GM18858 (cell line): ENCODE measurements at regions not wholly inside any gene's neighbourhood (a gene's known extent, or its start where the extent isn't known, plus 50 kb on each side); places are given as distances from the start of the nearest gene placed in this dataset.

ENCODE experiments used
- ATAC-seq: cut with Tn5 transposase; IDR thresholded peaks from one replicate; pipeline ENCODE4 v1.9.1; 2021; ENCODE audit not compliant: unreplicated experiment

DNA sequence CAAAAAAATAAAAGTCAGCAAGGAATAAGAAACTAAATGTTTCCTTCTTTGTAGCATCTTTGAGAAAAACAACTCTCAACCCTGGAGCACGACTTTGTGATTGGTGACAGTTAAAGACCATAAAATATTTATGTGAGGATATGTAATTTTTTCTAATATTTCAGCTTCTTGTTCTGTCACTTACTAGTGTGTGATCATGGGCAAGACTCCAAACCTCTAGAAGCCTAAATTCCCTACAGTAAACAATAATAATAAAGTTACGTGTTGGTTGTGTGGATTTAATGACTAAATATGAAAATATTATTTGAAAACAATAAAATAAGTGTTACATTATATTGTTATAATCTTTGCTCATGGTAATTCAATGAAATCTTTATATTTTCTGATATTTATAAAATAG lies 735.6 kb upstream of the MARCKS start:
- no peak for ATAC-seq

DNA sequence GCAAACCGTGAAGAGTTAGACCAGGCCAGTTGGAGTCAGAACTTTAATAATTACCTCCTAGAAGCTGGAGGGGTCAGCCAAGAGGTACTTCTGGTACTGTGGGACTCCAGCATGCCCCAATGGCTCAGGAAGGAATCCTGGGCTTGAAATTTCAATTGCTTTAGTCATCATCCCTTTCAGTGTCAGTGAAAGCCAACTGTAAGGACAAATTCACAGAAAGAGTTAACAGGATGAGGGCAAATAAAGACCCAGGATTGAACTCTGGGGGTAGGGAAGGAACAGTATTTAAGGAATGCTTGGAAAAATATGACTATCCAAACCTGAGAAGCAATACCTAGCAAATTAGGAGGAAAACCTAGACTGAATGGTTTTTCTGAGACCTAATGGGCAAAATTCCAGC lies 735.1 kb upstream of the MARCKS start:
- ATAC-seq = no peak

DNA sequence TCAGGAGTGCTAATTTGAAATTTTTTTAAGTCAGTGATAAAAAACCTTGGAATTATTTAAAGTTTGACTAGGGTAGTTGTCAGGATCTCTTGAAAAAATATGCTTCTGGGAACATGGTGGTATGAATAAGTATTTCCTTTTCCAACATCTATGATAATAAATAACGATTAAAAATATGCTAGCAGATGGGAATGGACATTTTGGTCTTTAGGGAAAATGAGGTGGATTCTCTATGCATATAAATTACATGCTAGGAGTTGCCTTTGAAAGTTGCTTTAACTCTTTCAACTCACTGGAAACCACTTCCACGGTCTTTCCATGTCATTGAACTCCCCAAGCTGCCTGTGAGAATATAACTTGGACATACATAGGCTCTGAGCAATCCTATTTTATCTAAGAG lies 731.5 kb upstream of the MARCKS start:
- ATAC-seq = no peak

DNA sequence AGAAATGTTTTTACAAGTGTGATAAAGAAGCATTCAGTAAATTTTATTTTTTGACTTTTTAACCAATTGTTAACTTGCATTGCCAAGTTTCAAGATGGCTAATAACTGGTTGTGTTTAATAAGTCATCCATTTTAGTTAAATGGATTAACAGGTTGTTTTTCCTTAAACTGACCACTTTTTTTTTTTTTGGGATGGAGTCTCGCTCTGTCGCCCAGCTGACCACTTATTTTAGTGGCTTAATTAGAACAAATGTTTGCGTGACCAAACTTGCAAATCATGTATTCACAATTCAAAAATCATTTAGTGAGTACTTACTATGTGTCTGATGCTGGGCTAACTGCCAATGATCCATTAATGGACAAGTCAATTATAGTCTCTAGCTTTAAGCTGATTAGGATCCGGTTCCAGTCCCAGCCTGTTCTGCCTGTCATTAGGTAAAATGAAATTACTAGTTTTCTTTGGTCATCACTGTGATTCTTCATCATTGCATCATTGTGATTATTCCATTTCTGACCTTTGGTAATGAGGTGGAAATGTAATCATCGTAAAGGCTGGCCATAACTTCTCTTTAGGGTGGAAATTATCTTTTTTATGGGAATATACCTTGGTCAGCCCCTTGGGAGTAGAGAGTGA lies 729.2 kb upstream of the MARCKS start:
- ATAC-seq = no peak

- ATAC-seq = no peak
Observed at GRCh38 chr6:113128661-113129060, 728.5 kb upstream of the MARCKS start.

- ATAC-seq = no peak
Observed at GRCh38 chr6:113129991-113130390, 727.2 kb upstream of the MARCKS start.

GRCh38 chr6:113137426-113137825 lies 719.7 kb upstream of the MARCKS start:
- ATAC-seq = no peak

DNA sequence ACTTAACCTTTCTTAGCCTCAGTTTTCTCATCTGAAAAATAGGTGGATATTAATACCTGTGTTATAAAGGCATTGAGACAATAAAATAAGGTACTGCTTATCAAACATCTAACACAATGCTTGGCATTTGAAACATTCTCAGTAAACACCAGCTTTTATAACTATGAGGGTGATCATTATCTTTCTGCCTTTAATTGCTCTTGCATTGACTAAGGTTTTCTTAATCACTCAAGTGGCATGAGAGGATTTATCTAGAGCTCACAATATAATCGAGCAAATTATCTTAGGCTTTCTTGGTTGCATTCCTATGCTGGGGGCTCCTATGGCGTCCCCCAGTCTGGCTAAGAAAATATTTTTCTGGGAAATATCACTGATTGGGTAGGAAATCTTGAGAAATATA lies 716.4 kb upstream of the MARCKS start:
- no peak for ATAC-seq

- no peak for ATAC-seq
Observed at GRCh38 chr6:113141901-113142300, 715.2 kb upstream of the MARCKS start.

DNA sequence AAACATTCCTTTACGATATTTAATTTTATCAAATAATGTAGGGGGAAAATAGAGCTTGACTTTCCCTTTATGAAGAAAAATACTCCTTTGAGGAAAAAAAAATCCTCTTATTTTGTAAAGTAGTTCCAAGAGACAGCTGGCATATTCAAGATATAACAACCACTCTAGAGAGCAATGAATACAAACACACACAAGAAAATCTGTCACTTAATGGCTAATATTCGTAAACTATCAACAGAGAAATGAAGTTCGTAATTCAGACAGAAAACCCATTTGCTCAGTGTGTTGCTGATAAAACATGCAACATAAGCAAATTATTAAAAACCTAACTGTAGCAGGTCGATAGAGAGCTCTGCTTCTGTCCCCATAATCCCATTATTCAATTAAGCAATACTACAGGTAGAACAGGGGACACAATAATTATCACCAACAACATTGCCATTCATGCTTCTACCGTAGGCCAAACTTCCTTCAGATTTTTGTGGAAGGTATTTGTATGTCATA lies 714.4 kb upstream of the MARCKS start:
- no peak for ATAC-seq

DNA sequence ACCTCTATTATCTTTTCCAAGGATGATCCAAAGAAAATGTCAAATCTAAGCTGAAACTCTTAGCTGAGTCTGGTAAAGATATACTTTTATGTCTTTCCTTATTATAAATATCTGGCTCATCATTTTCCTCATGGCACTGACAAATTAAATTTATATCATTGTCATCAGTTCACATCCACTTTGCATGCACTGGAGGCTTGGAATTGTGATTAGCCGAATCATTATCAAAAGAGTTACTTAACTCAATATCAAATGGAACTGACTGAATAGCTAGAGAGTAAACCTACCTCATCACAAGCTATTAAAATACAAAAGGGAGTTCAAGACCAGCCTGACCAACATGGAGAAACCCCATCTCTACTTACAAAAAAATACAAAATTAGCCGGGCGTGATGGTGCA lies 713.9 kb upstream of the MARCKS start:
- no peak for ATAC-seq

GRCh38 chr6:113144117-113144516 lies 713.0 kb upstream of the MARCKS start:
- ATAC-seq = no peak

- no peak for ATAC-seq
Observed at GRCh38 chr6:113146878-113147277, 710.3 kb upstream of the MARCKS start.

DNA sequence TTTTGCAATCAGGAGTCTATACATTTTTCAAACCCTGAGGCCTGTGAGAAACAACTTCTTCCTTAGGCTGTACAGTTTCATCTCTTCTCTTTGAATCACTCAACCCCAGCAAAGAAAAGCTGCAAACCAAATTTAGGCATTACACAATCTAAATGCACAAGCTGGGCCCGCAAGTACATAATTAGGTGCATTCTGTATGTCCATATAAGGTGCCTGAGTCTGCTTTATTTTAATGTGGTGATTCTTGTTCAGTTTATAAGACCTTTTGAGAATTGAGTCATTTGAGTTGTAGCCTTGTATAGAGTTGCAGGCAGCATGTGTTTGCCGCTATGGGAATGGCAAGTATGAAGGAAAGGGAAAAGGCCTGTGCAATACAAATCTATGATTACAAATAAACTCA lies 709.6 kb upstream of the MARCKS start:
- ATAC-seq = no peak

GRCh38 chr6:113148566-113148965 lies 708.6 kb upstream of the MARCKS start:
- ATAC-seq = no peak

DNA sequence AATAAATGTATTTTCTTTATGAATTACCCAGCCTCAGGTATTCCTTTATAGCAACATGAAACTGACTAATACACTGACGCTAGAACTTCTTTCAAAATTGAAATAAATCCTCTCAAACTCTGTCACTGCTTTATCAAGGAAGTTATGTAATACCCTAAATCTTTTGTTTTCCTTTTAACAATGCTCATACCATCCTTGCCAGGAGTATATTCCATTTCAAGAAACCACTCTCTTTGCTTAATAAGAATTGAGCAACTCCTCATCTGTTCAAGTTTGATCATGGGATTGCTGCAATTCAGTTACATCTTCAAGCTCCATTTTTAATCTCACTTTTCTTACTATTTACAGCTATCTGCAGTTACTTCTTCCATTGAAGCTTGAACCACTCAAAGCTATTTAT lies 707.6 kb upstream of the MARCKS start:
- ATAC-seq = no peak

DNA sequence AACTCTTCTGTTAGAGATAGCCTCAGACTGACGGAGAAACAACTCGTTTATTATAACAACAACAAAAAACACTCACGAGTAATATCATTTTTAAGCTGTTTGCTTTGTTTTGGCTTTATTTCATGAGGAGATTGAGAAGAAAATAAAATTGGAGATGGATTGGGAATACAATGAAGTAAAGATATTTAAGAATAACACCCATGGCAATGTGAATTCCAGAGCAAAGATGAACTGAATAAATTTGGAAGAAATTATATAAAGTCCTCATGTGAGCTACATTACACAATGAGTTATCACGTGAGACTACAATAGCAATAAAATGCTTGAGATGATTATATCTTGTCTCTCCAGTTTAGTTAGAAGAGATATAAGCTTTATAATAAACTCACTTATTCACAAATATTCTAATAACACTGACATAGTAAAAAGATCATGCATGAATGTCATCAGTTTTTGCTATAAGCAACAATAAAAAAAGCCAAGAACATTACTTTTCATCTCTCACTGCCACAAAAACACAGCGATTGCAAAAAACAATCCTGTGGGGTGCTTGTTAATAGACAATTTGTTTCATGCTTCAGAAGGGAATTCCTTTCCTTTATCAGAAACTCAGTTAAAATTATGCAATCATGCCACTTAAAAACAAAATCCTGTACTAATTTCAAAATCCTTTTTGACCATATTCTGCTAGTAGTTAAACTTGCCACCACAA lies 696.7 kb upstream of the MARCKS start:
- no peak for ATAC-seq

DNA sequence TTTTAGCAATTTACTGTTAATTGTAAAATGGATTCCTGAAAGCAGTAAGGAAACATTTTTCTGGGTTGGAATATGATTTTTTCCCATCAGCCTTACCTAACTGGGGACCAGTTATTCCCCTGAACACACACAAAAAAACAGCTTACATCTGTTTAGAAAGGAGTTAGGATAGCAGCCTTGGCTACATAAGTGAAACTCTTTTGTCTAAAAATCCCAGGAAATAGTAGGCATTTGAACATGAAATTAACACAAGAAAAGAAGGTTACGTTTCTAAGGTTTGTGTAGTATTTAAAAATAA lies 696.2 kb upstream of the MARCKS start:
- ATAC-seq = no peak

- no peak for ATAC-seq
Observed at GRCh38 chr6:113162739-113163138, 694.4 kb upstream of the MARCKS start.

DNA sequence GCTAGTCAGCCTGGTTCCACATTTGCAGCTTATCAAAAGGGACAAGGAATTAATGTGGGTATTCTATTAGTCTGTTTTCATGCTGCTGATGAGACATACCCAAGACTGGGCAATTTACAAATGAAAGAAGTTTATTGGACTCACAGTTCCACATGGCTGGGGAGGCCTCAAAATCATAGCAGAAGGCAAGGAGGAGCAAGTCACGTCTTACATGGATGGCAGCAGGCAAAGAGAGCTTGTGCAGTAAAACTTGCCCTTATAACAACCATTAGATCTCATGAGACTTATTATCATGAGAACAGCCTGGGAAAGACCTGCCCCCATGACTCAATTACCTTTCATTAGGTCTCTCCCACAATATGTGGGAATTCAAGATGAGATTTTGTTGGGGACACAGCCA lies 689.1 kb upstream of the MARCKS start:
- ATAC-seq = no peak

DNA sequence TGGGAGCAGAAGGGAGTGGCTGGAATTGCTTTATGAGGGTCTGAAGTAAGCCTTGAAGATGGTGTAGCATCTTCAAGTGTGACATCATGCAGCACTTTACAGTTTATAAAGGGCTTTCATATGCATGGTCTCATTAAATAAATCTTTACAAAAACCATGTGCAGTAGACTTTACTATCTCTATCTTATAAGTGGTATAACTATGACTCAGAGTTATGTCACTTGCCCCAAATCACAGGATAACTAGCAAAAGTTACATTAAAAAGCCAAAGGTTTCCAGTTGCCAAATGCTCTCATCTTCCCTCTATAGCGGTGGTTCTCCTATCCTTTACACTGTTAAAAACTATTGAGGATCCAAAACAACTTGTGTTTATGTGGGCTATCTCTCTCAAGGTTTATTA lies 687.7 kb upstream of the MARCKS start:
- no peak for ATAC-seq

DNA sequence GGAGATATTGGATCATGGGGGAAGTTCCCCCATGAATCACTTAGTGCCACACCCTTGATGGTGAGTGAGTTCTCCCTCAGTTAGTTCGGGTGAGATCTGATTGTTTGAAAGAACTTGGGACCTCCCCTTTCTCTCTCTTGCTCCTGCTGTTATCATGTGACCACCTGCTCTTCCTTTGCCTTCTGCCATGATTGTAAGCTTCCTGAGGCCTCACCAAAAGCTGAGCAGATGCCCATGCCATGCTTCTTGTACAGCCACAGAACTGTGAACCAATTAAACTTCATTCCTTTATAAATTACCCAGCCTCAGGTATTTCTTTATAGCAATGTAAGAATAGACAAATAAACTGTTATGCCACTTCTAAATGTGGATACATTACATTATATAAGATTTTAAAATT lies 686.7 kb upstream of the MARCKS start:
- ATAC-seq = no peak

GRCh38 chr6:113171882-113172281 lies 685.3 kb upstream of the MARCKS start:
- ATAC-seq = no peak
